PC-9 (cell line): ENCODE measurements at regions not wholly inside any gene's neighbourhood (a gene's known extent, or its start where the extent isn't known, plus 50 kb on each side); places are given as distances from the start of the nearest gene placed in this dataset.

ENCODE experiments used
- EZH2 ChIP-seq: fragments of 200-600 bp; sonication (generic); IDR thresholded peaks from 2 replicates; pipeline ENCODE4 v1.8.0; 2017; ENCODE audit warnings: antibody characterized with exemption, low read depth
- TF ChIP-seq, protein P1 (sequence below): fragments of 200-600 bp; sonication (generic); conservative IDR thresholded peaks from 2 replicates; pipeline ENCODE4 v1.6.1; 2017; ENCODE audit warnings: mixed run types, antibody characterized with exemption, mild to moderate bottlenecking, moderate library complexity

DNA sequence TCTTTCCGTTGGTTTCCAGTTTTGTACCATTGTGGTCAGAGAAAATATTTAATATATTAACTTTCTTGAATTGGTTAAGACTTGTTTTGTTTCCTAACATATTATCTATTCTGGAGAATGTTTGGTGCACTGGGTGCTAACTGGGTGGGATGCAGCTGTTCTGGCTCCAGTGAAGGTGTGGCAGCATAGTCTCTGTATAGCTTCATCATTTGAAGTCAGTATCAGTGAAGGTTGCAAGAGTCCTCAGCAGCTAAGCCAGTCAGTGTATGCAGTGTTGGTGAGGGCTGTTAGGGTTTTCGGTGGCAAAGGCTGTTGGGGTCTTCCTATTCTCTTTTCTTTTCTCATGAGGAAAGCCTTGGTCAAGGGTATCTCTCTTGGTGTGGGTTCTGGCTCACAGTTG lies 698.7 kb upstream of the ADGRL4 start:
- TF ChIP-seq, protein P1, sequence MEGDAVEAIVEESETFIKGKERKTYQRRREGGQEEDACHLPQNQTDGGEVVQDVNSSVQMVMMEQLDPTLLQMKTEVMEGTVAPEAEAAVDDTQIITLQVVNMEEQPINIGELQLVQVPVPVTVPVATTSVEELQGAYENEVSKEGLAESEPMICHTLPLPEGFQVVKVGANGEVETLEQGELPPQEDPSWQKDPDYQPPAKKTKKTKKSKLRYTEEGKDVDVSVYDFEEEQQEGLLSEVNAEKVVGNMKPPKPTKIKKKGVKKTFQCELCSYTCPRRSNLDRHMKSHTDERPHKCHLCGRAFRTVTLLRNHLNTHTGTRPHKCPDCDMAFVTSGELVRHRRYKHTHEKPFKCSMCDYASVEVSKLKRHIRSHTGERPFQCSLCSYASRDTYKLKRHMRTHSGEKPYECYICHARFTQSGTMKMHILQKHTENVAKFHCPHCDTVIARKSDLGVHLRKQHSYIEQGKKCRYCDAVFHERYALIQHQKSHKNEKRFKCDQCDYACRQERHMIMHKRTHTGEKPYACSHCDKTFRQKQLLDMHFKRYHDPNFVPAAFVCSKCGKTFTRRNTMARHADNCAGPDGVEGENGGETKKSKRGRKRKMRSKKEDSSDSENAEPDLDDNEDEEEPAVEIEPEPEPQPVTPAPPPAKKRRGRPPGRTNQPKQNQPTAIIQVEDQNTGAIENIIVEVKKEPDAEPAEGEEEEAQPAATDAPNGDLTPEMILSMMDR = no peak
- no peak for TF ChIP-seq EZH2
